ENCODE measurements at regions not wholly inside any gene's neighbourhood (a gene's known extent, or its start where the extent isn't known, plus 50 kb on each side); places are given as distances from the start of the nearest gene placed in this dataset.

- TF ChIP-seq EZH2 (IDR thresholded peaks at IDR 0.05) (no peak), POLR2AphosphoS5 (IDR thresholded peaks at IDR 0.05; ENCODE audit: borderline replicate concordance, low read depth, low read length) (no peak)
Measured at GRCh38 chr2:216286616-216287231, 85.6 kb downstream of the MARCHF4 start.

All from SK-N-MC (cell line).